Nephron (organoid): ENCODE measurements at regions not wholly inside any gene's neighbourhood (a gene's known extent, or its start where the extent isn't known, plus 50 kb on each side); places are given as distances from the start of the nearest gene placed in this dataset.

Source experiments
- H3K27ac Mint-ChIP-seq, 3 experiments: 2 replicates each; pipeline ENCODE4 v1.8.0; 2020; ENCODE audit warnings: mixed read lengths in 3 of 3, mild to moderate bottlenecking in 2 of 3, moderate library complexity in 1 of 3
- H3K27me3 Mint-ChIP-seq: 2 replicates; pipeline ENCODE4 v1.8.0; 2021; ENCODE audit warnings: low read depth, mild to moderate bottlenecking, moderate library complexity, mixed read lengths
- H3K36me3 Mint-ChIP-seq: 2 replicates; pipeline ENCODE4 v1.8.0; 2020; ENCODE audit warnings: low read depth, mixed read lengths
- H3K4me1 Mint-ChIP-seq: 2 replicates; pipeline ENCODE4 v1.8.0; 2020; ENCODE audit warnings: mixed read lengths
- H3K4me3 Mint-ChIP-seq, 3 experiments: 2 replicates each; pipeline ENCODE4 v1.8.0; 2020; ENCODE audit warnings: mild to moderate bottlenecking in 3 of 3, mixed read lengths in 3 of 3, moderate library complexity in 2 of 3
- H3K9me3 Mint-ChIP-seq: 2 replicates; pipeline ENCODE4 v1.8.0; 2020; ENCODE audit warnings: mixed read lengths
- TF ChIP-seq, protein P1 (sequence below), 3 experiments: fragments of 200-600 bp; sonication (generic); IDR thresholded peaks; one replicate each; pipeline ENCODE4 v1.5.0; 2021; ENCODE audit warnings: antibody characterized with exemption in 3 of 3; ENCODE audit not compliant: unreplicated experiment in 3 of 3

DNA sequence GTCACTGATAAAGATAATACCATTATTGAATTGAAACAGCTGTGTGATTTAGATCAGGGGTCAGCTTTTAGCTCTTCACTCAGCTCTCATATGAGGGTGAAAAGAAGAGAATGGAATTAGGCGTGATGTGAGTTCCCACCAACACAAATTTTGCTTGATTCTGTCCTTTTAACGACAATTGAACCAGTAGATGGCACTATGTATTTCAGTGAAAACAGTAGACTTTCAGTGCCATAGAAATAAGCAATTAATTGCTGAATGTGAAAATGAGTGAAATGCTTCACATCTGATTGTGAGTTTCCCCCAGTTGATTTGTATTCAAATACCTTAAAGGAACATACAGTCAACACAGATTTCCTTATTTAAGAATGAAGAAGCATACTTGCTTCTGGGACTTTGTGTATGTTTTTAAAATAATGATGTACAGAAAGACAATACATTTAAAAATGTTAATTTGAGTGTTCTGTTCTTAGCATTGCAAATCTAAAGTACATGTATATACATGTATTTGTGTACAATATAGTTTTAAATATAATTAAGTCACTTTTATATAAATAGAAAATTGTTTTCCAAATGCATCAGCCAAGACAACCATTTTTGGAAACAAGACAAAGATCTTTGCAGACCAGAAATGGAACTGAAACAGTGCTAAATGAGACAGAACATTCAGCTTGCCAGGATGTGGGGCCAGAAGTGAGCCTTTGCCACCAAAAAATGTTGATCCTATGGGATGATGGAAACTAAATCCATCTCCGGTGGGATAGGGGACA, 178.8 kb downstream of the SNCA start:
- TF ChIP-seq, protein P1, sequence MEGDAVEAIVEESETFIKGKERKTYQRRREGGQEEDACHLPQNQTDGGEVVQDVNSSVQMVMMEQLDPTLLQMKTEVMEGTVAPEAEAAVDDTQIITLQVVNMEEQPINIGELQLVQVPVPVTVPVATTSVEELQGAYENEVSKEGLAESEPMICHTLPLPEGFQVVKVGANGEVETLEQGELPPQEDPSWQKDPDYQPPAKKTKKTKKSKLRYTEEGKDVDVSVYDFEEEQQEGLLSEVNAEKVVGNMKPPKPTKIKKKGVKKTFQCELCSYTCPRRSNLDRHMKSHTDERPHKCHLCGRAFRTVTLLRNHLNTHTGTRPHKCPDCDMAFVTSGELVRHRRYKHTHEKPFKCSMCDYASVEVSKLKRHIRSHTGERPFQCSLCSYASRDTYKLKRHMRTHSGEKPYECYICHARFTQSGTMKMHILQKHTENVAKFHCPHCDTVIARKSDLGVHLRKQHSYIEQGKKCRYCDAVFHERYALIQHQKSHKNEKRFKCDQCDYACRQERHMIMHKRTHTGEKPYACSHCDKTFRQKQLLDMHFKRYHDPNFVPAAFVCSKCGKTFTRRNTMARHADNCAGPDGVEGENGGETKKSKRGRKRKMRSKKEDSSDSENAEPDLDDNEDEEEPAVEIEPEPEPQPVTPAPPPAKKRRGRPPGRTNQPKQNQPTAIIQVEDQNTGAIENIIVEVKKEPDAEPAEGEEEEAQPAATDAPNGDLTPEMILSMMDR (IDR thresholded peaks at IDR 0.05; ENCODE audit: unreplicated experiment in 3 of 3) = peak; percentile 42 to 48 (median 47)
- no peaks in the 10 kb centered on the region for H3K4me1 Mint-ChIP-seq
- H3K36me3 Mint-ChIP-seq = no peaks in the 10 kb centered on the region
- H3K4me3 Mint-ChIP-seq = no peak overlapping the region
- H3K9me3 Mint-ChIP-seq = no peaks in the 10 kb centered on the region
- H3K27ac Mint-ChIP-seq = no peak overlapping the region
- no peaks in the 10 kb centered on the region for H3K27me3 Mint-ChIP-seq

DNA sequence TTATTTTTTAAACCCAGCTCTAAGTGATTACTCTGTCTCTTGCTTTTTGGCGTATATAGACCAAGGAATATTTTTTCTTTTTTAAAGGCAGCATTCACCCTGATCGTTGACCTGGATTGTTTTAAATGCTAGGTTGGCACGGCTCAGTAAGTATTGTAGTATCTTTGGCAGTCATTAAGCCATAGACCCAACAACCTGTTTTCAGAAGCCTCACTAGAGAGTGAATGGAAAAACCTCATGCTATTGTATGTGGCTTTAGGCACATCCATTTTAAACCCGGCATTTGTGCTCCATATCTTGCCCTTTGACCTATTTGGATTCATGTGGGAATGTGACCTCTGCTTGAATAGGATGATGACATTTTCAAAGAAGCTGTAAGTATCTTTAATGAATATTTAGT, 183.9 kb downstream of the SNCA start:
- Mint-ChIP-seq H3K9me3 (peaks cover under 1% of the 10 kb centered on the region), H3K4me1 (no peaks in the 10 kb centered on the region)

DNA sequence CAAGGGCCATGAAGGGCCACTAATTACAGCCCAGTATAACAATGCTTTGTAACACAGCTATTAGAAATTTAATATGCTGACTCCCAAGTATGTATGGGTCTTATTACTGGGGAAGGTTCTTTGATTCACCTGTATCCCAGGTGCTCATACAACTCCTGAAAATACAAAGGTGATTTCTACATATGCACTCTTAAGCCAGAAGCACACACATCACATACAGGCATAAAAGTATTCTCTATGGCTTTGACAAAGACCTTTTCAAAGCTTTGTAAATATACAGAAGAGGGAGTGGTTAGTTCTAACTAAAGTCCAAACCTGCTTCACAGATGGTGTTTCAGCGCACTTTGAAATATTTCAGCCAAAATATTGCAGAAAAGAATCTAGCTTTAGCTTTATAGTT, 191.5 kb downstream of the SNCA start:
- Mint-ChIP-seq H3K9me3 (peaks cover 9% of the 10 kb centered on the region), H3K4me1 (peaks cover 6% of the 10 kb centered on the region), H3K27me3 (peaks cover 5% of the 10 kb centered on the region), H3K36me3 (peaks cover 3% of the 10 kb centered on the region), H3K27ac (no peak overlapping the region), H3K4me3 (no peak overlapping the region)
- TF ChIP-seq, protein P1 (IDR thresholded peaks at IDR 0.05; ENCODE audit: unreplicated experiment in 3 of 3) = no peak

More for the DNA sequence above, 183.9 kb downstream of the SNCA start:
- Mint-ChIP-seq H3K36me3 (no peaks in the 10 kb centered on the region), H3K4me3 (no peak overlapping the region), H3K27me3 (no peaks in the 10 kb centered on the region), H3K27ac (peak overlapping the region in 2 of 3 experiments; percentile 11 to 49)
- TF ChIP-seq, protein P1 (IDR thresholded peaks at IDR 0.05; ENCODE audit: unreplicated experiment in 3 of 3) = no peak

DNA sequence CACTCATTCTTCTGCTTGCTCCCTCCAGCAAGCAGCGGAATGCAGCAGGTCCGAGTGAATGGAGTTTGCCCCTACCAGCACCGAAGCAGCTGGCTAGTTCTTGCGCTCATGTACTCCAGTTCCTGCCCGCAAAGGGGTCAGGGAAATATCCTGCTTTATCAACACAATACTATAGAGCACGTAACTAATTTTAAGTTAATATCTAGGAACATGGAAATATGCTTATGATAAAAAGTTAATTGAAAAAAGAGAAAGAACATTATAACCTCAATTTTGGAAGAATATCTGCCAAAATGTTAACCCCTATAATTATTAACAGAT, 195.6 kb downstream of the SNCA start:
- H3K4me3 Mint-ChIP-seq = peak overlapping the region; percentile 6 to 71 (median 38)
- TF ChIP-seq, protein P1 (IDR thresholded peaks at IDR 0.05; ENCODE audit: unreplicated experiment in 3 of 3) = peak; percentile 2 to 25 (median 11)
- peaks cover 5% of the 10 kb centered on the region for H3K27me3 Mint-ChIP-seq
- H3K27ac Mint-ChIP-seq = peak overlapping the region in 2 of 3 experiments; percentile 49 to 94
- peaks cover 11% of the 10 kb centered on the region for H3K4me1 Mint-ChIP-seq
- peaks cover 3% of the 10 kb centered on the region for H3K36me3 Mint-ChIP-seq
- H3K9me3 Mint-ChIP-seq = peaks cover 2% of the 10 kb centered on the region

DNA sequence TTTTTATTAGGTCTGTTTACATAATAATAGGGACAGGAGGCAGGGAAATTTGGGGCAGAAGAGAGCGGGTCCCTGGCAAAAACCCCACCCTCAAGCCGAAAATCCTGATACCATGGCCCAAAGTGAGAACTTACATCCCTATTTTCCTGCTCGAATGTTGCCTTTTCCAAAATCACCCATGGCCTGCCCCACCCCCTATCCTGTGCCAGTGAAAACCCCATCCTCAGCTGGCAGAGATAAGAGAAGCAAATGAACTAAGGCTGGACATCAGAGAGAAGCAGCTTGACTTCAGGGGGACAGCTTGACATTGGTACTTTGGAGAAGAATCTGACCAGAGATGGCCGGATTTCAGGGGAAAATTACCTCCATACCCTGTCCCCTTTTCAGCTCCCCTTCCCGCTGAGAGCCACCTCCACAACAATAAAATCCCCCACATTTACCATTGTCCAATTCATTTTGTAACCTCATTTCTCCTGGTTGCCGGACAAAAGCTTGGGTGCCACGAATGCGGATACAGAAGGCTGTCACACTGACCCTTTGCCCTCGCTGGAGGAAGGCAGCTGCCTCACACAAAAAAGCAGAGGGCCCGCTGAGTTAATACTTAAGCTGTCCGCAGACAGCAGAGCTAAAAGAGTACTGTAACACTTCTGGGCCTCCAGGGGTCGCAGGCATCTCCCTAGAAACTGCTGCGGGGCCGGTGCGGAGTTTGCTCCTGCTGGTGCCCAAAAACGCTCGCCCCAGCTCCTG, 196.2 kb downstream of the SNCA start:
- H3K36me3 Mint-ChIP-seq = peaks cover 3% of the 10 kb centered on the region
- peak overlapping the region; percentile 49 to 94 (median 82) for H3K27ac Mint-ChIP-seq
- peaks cover 11% of the 10 kb centered on the region for H3K4me1 Mint-ChIP-seq
- H3K9me3 Mint-ChIP-seq = peaks cover 2% of the 10 kb centered on the region
- peaks cover 5% of the 10 kb centered on the region for H3K27me3 Mint-ChIP-seq
- TF ChIP-seq, protein P1 (IDR thresholded peaks at IDR 0.05; ENCODE audit: unreplicated experiment in 3 of 3) = peak; percentile 55 to 75 (median 63)
- peak overlapping the region; percentile 8 to 71 (median 61) for H3K4me3 Mint-ChIP-seq
